LNCAP (cell line): ENCODE measurements at regions not wholly inside any gene's neighbourhood (a gene's known extent, or its start where the extent isn't known, plus 50 kb on each side); places are given as distances from the start of the nearest gene placed in this dataset.

Experiments
- TF ChIP-seq, protein P1 (sequence below): fragments of 450-650 bp; IDR thresholded peaks from 2 replicates; pipeline ENCODE4 v1.5.1; 2017; ENCODE audit warnings: mild to moderate bottlenecking

DNA sequence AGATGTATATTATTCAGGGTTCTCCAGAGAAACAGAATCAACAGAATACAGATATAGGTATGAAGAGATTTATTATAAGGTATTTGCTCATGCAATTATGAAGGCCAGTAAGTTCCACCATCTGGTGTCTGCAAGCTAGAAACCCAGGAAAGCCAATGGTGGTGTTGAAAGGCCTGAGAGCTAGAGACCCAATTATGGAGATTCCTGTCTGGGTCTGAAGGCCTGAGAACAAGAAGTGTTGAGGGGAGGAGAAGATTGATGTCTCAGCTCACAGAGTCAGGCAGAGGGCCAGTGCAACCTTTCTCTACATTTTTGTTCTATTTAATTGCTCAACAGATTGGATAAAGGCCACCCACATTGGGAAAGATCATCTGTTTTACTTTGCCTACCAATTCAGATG lies 524.2 kb upstream of the CRIM1 start:
- TF ChIP-seq, protein P1, sequence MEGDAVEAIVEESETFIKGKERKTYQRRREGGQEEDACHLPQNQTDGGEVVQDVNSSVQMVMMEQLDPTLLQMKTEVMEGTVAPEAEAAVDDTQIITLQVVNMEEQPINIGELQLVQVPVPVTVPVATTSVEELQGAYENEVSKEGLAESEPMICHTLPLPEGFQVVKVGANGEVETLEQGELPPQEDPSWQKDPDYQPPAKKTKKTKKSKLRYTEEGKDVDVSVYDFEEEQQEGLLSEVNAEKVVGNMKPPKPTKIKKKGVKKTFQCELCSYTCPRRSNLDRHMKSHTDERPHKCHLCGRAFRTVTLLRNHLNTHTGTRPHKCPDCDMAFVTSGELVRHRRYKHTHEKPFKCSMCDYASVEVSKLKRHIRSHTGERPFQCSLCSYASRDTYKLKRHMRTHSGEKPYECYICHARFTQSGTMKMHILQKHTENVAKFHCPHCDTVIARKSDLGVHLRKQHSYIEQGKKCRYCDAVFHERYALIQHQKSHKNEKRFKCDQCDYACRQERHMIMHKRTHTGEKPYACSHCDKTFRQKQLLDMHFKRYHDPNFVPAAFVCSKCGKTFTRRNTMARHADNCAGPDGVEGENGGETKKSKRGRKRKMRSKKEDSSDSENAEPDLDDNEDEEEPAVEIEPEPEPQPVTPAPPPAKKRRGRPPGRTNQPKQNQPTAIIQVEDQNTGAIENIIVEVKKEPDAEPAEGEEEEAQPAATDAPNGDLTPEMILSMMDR: no peak

DNA sequence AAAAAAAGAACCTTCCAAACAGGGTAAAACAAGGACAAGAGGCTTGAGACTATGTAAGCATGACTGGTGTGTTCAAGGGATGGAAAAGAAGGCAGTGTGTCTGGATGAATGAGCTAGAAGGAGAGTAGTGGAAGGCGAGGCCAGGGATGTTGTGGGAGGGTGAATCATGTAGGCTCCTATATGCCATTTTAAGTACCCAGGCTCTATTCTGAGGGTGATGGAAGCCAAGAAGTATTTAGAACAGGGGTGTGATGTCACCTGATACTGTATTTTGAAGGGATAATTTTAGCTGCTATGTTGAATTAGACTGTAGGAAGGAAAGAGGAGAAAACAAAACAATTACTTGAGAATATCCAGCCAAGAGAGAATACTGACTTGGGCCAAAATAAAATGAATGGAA lies 524.7 kb upstream of the CRIM1 start:
- TF ChIP-seq, protein P1: no peak

DNA sequence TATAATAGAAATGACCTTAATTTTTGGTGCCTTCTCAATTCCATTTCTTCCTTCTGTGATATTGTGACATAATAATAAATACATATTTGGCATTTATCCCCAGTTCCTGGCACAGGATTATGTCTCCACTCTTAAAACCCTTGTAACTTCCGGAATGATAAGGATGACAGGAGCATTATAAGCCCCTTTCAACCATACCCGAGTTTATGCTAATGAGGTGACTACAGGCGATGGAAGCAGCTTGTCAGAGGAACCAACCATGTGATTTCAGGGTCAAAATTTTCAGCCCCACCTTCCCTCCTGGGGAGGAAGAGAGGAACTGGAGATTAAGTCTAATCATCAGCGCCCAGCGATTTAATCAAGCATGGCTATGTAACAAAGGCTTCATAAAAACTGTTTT lies 528.5 kb upstream of the CRIM1 start:
- TF ChIP-seq, protein P1: no peak

DNA sequence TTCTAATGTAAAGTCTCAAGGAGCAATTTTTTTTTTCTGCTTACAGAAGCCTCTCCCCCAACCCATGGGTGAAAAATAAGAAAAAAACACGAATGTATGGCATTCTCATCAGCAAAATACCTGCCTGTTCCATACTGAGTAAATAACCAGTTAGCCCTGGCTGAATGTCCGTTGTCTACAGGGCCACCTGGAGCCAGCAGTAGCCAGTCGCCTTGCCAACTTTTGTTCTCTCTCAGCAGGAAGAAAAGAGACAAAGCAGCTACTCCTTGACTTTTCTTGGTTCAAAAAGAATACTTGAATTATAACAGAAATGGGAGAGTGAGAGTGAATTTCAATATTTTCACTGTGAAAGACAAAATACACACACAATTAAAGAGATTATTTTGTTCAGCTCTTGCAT lies 532.9 kb upstream of the CRIM1 start:
- TF ChIP-seq, protein P1: no peak

DNA sequence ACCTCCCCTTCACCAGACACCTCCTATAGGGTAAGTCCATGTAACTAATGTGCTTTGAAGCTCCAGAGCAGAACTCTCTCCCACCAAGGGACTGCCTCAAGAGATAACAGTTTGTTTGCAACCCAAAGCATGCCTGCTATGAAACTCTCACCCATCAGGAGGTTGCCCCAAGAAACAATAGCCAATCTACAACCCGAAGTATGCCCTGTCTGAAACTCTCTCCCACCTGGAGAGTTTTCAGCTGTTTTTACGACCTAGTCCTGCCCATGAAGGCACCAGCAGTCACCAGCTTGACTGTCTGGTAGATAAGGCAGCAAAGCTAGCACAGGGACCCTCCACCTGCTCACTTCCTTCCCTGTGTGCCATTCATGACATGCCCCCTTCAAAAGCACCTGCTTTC lies 533.9 kb upstream of the CRIM1 start:
- TF ChIP-seq, protein P1: no peak

DNA sequence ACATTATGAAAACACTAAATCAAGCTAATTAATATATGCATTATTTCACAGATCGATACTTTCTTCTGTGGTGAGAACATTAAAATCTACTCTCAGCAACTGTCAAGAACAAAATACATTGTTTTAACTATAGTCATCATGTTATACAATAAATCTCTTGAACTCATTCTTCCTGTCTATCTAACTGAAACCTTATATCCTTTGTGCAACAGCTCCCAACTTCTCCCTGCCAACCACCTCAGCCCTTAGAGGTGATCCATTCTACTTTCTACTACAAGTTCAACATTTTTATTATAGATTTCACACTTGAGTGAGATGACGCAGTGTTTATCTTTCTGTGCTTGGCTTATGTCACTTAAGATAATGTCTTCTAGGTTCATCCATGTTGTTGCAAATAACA lies 535.2 kb upstream of the CRIM1 start:
- TF ChIP-seq, protein P1: no peak

DNA sequence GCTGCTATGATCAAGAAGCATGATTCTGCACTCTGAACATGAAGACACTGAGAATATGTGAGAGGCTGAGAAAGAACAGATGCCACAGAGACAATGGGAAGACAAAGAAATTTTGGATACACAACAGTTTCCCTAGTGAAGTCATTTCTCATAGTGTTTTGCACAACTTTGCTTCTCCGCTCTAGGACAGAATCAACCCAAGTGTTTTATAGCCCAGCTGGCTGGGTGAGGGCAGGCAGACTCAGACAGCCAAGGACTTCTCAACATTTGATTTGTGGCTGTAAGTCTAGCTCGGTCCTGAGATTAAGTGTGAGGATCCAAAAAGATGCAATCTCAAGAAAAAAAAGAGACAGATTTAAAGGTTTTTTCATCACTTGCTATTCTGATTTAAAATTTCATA lies 536.5 kb upstream of the CRIM1 start:
- TF ChIP-seq, protein P1: no peak

DNA sequence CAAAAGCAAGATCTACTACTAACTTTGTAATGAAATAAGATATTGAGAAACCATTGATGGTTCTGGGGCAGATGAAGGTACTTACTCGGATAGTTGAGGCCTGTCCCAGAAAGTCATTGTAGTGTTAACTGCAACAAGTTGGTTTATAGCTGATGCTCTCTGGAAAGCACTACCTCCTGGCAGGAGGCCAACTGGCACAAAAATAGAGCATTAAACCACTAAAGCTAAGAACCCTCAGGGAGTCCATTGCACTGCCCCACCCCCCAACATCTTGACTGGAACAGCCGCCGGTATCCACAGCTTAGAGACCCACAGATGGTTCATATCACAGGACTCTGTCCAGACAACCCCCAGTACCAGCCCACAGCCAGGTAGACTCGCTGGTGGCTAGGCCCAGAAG lies 552.5 kb upstream of the CRIM1 start:
- TF ChIP-seq, protein P1: no peak
